PC-3 (cell line): ENCODE measurements at regions not wholly inside any gene's neighbourhood (a gene's known extent, or its start where the extent isn't known, plus 50 kb on each side); places are given as distances from the start of the nearest gene placed in this dataset.

Source experiments
- ATAC-seq: fragments of 200-7000 bp; cut with Tn5 transposase; 2 replicates; pipeline ENCODE4 v1.9.1; 2020; ENCODE audit warnings: mild to moderate bottlenecking, moderate library complexity
- BruUV-seq: library from RNA; stranded (reverse); fragments of 400-500 nt; replicated peaks from 2 replicates; lab custom pipeline; 2021; lab: Mats Ljungman, UMichigan
- CTCF ChIA-PET: fragments of 300-600 bp; sonication (Branson Sonifier 250); formaldehyde crosslinking; loops from one replicate; lab custom pipeline; 2022; ENCODE audit warnings: antibody characterized with exemption; lab: Charles Lee
- POLR2A ChIA-PET: fragments of 300-600 bp; sonication (Branson Sonifier 250); formaldehyde crosslinking; loops from one replicate; lab custom pipeline; 2022; ENCODE audit warnings: antibody characterized with exemption; ENCODE audit not compliant: unreplicated experiment; lab: Charles Lee
- DNase-seq: peaks from one replicate; pipeline ENCODE4 v3.0.0-alpha.2; 2015
- H2AFZ ChIP-seq: fragments of 300-600 bp; sonication (generic); 2 replicates; pipeline ENCODE4 v1.6.0; 2016; ENCODE audit warnings: antibody characterized with exemption, low read length
- H3F3A ChIP-seq: fragments of 300-600 bp; sonication (generic); one replicate; pipeline ENCODE4 v1.6.0; 2017; ENCODE audit warnings: antibody characterized with exemption, low read length, control low read depth, mild to moderate bottlenecking; ENCODE audit not compliant: unreplicated experiment
- H3K27ac ChIP-seq: fragments of 300-600 bp; sonication (generic); 2 replicates; pipeline ENCODE4 v1.5.1; 2016; ENCODE audit warnings: mild to moderate bottlenecking, low read length
- H3K27me3 ChIP-seq: fragments of 300-600 bp; sonication (generic); 2 replicates; pipeline ENCODE4 v1.6.1; 2016; ENCODE audit warnings: low read length, mixed read lengths
- H3K36me3 ChIP-seq: fragments of 300-600 bp; sonication (generic); 2 replicates; pipeline ENCODE4 v1.6.1; 2016; ENCODE audit warnings: low read depth, mixed run types, low read length, mixed read lengths
- H3K4me1 ChIP-seq: fragments of 300-600 bp; sonication (generic); 2 replicates; pipeline ENCODE4 v1.5.1; 2016; ENCODE audit warnings: low read length; ENCODE audit not compliant: insufficient read depth
- H3K4me2 ChIP-seq: fragments of 300-600 bp; sonication (generic); 2 replicates; pipeline ENCODE4 v1.6.0; 2016; ENCODE audit warnings: low read length
- H3K4me3 ChIP-seq: fragments of 300-600 bp; sonication (generic); 2 replicates; pipeline ENCODE4 v1.5.1; 2016; ENCODE audit warnings: mild to moderate bottlenecking, low read length, mixed read lengths
- H3K79me2 ChIP-seq: fragments of 300-600 bp; sonication (generic); 2 replicates; pipeline ENCODE4 v1.6.1; 2017; ENCODE audit warnings: low read length, mixed read lengths
- H3K9ac ChIP-seq: fragments of 300-600 bp; sonication (generic); 2 replicates; pipeline ENCODE4 v1.6.0; 2016; ENCODE audit warnings: mild to moderate bottlenecking, low read length
- H3K9me2 ChIP-seq: fragments of 300-600 bp; sonication (generic); replicated peaks from 2 replicates; pipeline ENCODE4 v1.6.1; 2016; ENCODE audit warnings: mixed run types, low read length, mixed read lengths
- H3K9me3 ChIP-seq: fragments of 300-600 bp; sonication (generic); 2 replicates; pipeline ENCODE4 v1.6.1; 2016; ENCODE audit warnings: low read length, mixed read lengths
- H4K20me1 ChIP-seq: fragments of 300-600 bp; sonication (generic); 2 replicates; pipeline ENCODE4 v1.6.1; 2016; ENCODE audit warnings: low read length, mixed read lengths
- CTCF ChIP-seq: fragments of 300-600 bp; sonication (generic); conservative IDR thresholded peaks from 2 replicates; pipeline ENCODE4 v1.5.1; 2017; ENCODE audit warnings: antibody characterized with exemption, low read depth, mild to moderate bottlenecking, low read length
- EZH2 ChIP-seq: fragments of 300-600 bp; sonication (generic); IDR thresholded peaks from one replicate; pipeline ENCODE4 v1.6.1; 2017; ENCODE audit warnings: antibody characterized with exemption, mild to moderate bottlenecking, low read length; ENCODE audit not compliant: unreplicated experiment
- EZH2phosphoT487 ChIP-seq: fragments of 300-600 bp; sonication (generic); IDR thresholded peaks from 2 replicates; pipeline ENCODE4 v1.6.1; 2018; ENCODE audit warnings: mild to moderate bottlenecking, antibody characterized with exemption, low read length, borderline replicate concordance
- intact Hi-C: fragments of 100-400 bp; cut with micrococcal nuclease; formaldehyde crosslinking; loops from 2 replicates; pipeline ENCODE4 v1.9.0; 2023

- H3F3A ChIP-seq, result no peaks in the 10 kb centered on the region
- no peaks in the 10 kb centered on the region for H4K20me1 ChIP-seq
- H3K9me2 ChIP-seq, result no peaks in the 10 kb centered on the region
- no peaks in the 10 kb centered on the region for H3K9me3 ChIP-seq
- CTCF ChIA-PET, result no interaction called here
- H3K79me2 ChIP-seq, result no peaks in the 10 kb centered on the region
- intact Hi-C loops, result no loop called here
- no peak overlapping the region for H3K9ac ChIP-seq
- TF ChIP-seq CTCF, result no peak
- TF ChIP-seq EZH2, result no peak
- TF ChIP-seq EZH2phosphoT487, result no peak
- no peak for ATAC-seq
- POLR2A ChIA-PET, result no interaction called here
- no peak overlapping the region for H3K4me3 ChIP-seq
- no peak overlapping the region for H3K4me2 ChIP-seq
- DNase-seq, result no peak
- H3K36me3 ChIP-seq, result no peaks in the 10 kb centered on the region
- H3K27me3 ChIP-seq, result no peaks in the 10 kb centered on the region
- no TSS peak for BruUV-seq
- H2AFZ ChIP-seq, result no peak overlapping the region
- H3K4me1 ChIP-seq, result no peaks in the 10 kb centered on the region
- H3K27ac ChIP-seq, result no peak overlapping the region
These were observed 785.4 kb downstream of the UQCRFS1 start for GRCh38 chr19:28427376-28428083.

GRCh38 chr19:28426730-28427225, 786.2 kb downstream of the UQCRFS1 start:
- intact Hi-C loops, result no loop called here
- Histone ChIP-seq H3K27ac (no peak overlapping the region), H3F3A (no peaks in the 10 kb centered on the region), H3K27me3 (no peaks in the 10 kb centered on the region), H3K9me3 (no peaks in the 10 kb centered on the region), H3K79me2 (no peaks in the 10 kb centered on the region), H3K9ac (no peak overlapping the region), H3K4me1 (no peaks in the 10 kb centered on the region), H2AFZ (no peak overlapping the region), H3K4me3 (no peak overlapping the region), H3K9me2 (no peaks in the 10 kb centered on the region), H3K4me2 (no peak overlapping the region), H4K20me1 (no peaks in the 10 kb centered on the region), H3K36me3 (no peaks in the 10 kb centered on the region)
- no peak for TF ChIP-seq CTCF
- no peak for TF ChIP-seq EZH2phosphoT487
- no peak for TF ChIP-seq EZH2
- DNase-seq (no peak), ATAC-seq (no peak)
- no TSS peak for BruUV-seq
- POLR2A ChIA-PET, result no interaction called here
- CTCF ChIA-PET, result no interaction called here

- POLR2A ChIA-PET, result no interaction called here
- CTCF ChIA-PET, result no interaction called here
These were observed 786.7 kb downstream of the UQCRFS1 start for GRCh38 chr19:28426110-28426729.

More at GRCh38 chr19:28426110-28426729, 786.7 kb downstream of the UQCRFS1 start:
- no peak overlapping the region for H3K4me2 ChIP-seq
- TF ChIP-seq EZH2phosphoT487 (no peak), EZH2 (no peak), CTCF (no peak)
- intact Hi-C loops, result no loop called here
- DNase-seq (no peak), ATAC-seq (no peak)
- H4K20me1 ChIP-seq, result no peaks in the 10 kb centered on the region
- H3K27ac ChIP-seq, result no peak overlapping the region
- no peaks in the 10 kb centered on the region for H3K36me3 ChIP-seq
- no peaks in the 10 kb centered on the region for H3K9me3 ChIP-seq
- no peaks in the 10 kb centered on the region for H3K79me2 ChIP-seq
- H3F3A ChIP-seq, result no peaks in the 10 kb centered on the region
- BruUV-seq, result no TSS peak
- no peak overlapping the region for H3K9ac ChIP-seq
- H2AFZ ChIP-seq, result no peak overlapping the region
- no peaks in the 10 kb centered on the region for H3K4me1 ChIP-seq
- no peaks in the 10 kb centered on the region for H3K27me3 ChIP-seq
- no peak overlapping the region for H3K4me3 ChIP-seq
- H3K9me2 ChIP-seq, result no peaks in the 10 kb centered on the region
